Breast epithelium (tissue), 4 donors: ENCODE measurements at regions not wholly inside any gene's neighbourhood (a gene's known extent, or its start where the extent isn't known, plus 50 kb on each side); places are given as distances from the start of the nearest gene placed in this dataset.
A peak's percentile ranks its signal among the peaks of the same experiment; 100 is the strongest.

Source experiments
- DNase-seq, 2 donors: peaks; one replicate each; pipeline ENCODE4 v3.0.0-alpha.2; 2019; ENCODE audit warnings: low spot score in 2 of 2
- H3K27ac ChIP-seq, 2 donors: fragments of 200-600 bp; sonication (generic) in 1 of 2; one replicate each; pipeline ENCODE4 v1.5.1; 2016 to 2019; ENCODE audit warnings: mild to moderate bottlenecking in 1 of 2
- H3K27me3 ChIP-seq, 2 donors: fragments of 200-600 bp; sonication (generic) in 1 of 2; one replicate each; pipeline versions ENCODE4 v1.5.1 to v1.6.0; 2017 to 2019; ENCODE audit warnings: control low read depth in 1 of 2, mild to moderate bottlenecking in 1 of 2
- H3K36me3 ChIP-seq: fragments of 200-600 bp; one replicate; pipeline ENCODE4 v1.5.1; 2019
- H3K4me1 ChIP-seq, 2 donors: fragments of 200-600 bp; sonication (generic); one replicate each; pipeline ENCODE4 v1.5.1; 2016 to 2019; ENCODE audit warnings: control low read depth in 1 of 2
- H3K4me3 ChIP-seq, 3 donors: fragments of 200-600 bp; sonication (generic); 1 replicate in 2 of 3; 2 replicates in 1 of 3; pipeline ENCODE4 v1.5.1; 2016 to 2019; ENCODE audit warnings: mild to moderate bottlenecking in 3 of 3, moderate library complexity in 2 of 3
- H3K9me3 ChIP-seq, 2 donors: fragments of 200-600 bp; sonication (generic) in 1 of 2; one replicate each; pipeline ENCODE4 v1.5.1; 2016 to 2019; ENCODE audit warnings: control low read depth in 1 of 2
- POLR2A ChIP-seq: fragments of 450-650 bp; IDR thresholded peaks from one replicate; pipeline ENCODE4 v1.6.1; 2016; ENCODE audit warnings: antibody characterized with exemption, mild to moderate bottlenecking, moderate library complexity
- POLR2AphosphoS5 ChIP-seq, 3 donors: sonication (generic); formaldehyde crosslinking; IDR thresholded peaks; one replicate each; pipeline ENCODE4 v1.6.1; 2017; ENCODE audit warnings: antibody characterized with exemption in 3 of 3
- intact Hi-C: fragments of 100-400 bp; cut with DNase I; formaldehyde crosslinking; loops from one replicate; pipeline ENCODE4 v1.15.1; 2023; ENCODE audit warnings: low total_unique reads
- TF ChIP-seq, protein P1 (sequence below), 3 donors: fragments of 450-650 bp; IDR thresholded peaks; one replicate each; pipeline ENCODE4 v1.5.1; 2016 to 2017; ENCODE audit warnings: antibody characterized with exemption in 3 of 3, mild to moderate bottlenecking in 3 of 3, moderate library complexity in 3 of 3

DNA sequence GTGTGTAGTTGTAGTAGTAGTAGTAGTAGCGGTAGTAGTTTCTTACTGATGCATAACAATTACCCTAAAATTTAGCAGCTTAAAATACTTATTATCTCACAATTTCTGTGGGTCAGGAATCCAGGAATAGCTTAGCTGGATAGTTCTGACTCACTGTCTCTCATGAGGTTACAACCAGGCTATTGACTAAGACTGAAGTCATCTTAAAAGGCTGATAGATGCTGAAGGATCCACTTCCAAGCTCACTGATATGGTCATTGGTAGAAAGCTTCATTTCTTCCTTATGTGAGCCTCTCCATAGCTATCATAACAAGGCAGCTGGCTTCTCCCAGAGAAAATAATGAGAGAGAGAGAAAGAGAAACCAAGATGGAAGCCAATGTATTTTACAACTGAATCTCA, 147.5 kb upstream of the FBXL17 start:
- H3K27me3 ChIP-seq: no peaks in the 10 kb centered on the region
- no peaks in the 10 kb centered on the region for H3K4me1 ChIP-seq
- H3K4me3 ChIP-seq: no peak overlapping the region
- no peaks in the 10 kb centered on the region for H3K36me3 ChIP-seq
- peaks cover 0 to 6% of the 10 kb centered on the region in 2 donors for H3K9me3 ChIP-seq
- DNase-seq: no peak
- TF ChIP-seq POLR2AphosphoS5 (IDR thresholded peaks at IDR 0.05) (no peak), POLR2A (no peak)
- TF ChIP-seq, protein P1, sequence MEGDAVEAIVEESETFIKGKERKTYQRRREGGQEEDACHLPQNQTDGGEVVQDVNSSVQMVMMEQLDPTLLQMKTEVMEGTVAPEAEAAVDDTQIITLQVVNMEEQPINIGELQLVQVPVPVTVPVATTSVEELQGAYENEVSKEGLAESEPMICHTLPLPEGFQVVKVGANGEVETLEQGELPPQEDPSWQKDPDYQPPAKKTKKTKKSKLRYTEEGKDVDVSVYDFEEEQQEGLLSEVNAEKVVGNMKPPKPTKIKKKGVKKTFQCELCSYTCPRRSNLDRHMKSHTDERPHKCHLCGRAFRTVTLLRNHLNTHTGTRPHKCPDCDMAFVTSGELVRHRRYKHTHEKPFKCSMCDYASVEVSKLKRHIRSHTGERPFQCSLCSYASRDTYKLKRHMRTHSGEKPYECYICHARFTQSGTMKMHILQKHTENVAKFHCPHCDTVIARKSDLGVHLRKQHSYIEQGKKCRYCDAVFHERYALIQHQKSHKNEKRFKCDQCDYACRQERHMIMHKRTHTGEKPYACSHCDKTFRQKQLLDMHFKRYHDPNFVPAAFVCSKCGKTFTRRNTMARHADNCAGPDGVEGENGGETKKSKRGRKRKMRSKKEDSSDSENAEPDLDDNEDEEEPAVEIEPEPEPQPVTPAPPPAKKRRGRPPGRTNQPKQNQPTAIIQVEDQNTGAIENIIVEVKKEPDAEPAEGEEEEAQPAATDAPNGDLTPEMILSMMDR (IDR thresholded peaks at IDR 0.05): no peak
- intact Hi-C loops: no loop called here
- no peak overlapping the region for H3K27ac ChIP-seq

DNA sequence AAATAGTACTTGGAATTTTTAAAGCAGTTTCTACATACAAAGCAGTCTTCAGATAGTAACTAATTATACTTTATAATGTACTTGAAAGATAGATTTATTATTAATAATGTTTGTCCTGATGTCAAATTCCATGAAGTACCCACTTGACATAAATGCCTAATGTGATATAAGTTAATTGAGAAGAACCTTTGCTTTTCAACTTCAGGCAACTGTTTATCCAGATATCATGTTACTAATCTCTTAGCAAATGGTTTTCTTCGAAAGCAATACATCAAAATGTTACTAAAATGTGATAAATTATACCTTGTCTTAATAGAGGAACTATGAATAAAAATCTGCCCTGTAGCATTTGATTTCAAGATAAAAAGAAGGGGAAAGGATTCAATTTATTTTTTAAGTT, 146.8 kb upstream of the FBXL17 start:
- TF ChIP-seq POLR2A (no peak), POLR2AphosphoS5 (IDR thresholded peaks at IDR 0.05) (no peak)
- TF ChIP-seq, protein P1 (IDR thresholded peaks at IDR 0.05): no peak

DNA sequence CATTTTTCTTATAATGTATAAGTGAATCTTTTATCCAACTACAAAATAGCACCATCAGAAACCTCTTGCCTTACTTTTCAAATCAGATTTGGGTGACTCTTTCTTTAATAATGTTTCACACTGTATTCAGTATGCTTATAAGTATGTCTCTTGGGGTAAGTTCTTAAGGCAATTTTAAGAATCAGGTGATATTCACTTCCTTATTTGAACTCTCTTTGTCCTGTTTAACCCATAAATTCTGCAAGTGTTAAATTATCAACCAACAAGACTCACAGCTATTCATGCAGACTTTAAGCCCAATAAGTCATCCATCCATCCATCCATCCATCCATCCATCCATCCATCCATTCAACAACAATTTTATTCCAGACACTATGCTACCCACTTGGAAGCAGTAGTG, 142.7 kb upstream of the FBXL17 start:
- Histone ChIP-seq H3K27me3 (no peaks in the 10 kb centered on the region), H3K9me3 (peaks cover 0 to 6% of the 10 kb centered on the region in 2 donors), H3K4me1 (no peaks in the 10 kb centered on the region), H3K36me3 (no peaks in the 10 kb centered on the region), H3K4me3 (no peak overlapping the region), H3K27ac (no peak overlapping the region)
- no peak for DNase-seq
- TF ChIP-seq, protein P1 (IDR thresholded peaks at IDR 0.05): no peak
- TF ChIP-seq POLR2A (no peak), POLR2AphosphoS5 (IDR thresholded peaks at IDR 0.05) (no peak)
- intact Hi-C loops: no loop called here

More for the DNA sequence above, 146.8 kb upstream of the FBXL17 start:
- Histone ChIP-seq H3K9me3 (peaks cover 0 to 6% of the 10 kb centered on the region in 2 donors), H3K4me3 (no peak overlapping the region), H3K27ac (no peak overlapping the region), H3K4me1 (no peaks in the 10 kb centered on the region), H3K27me3 (no peaks in the 10 kb centered on the region), H3K36me3 (no peaks in the 10 kb centered on the region)
- intact Hi-C loops: no loop called here
- no peak for DNase-seq

DNA sequence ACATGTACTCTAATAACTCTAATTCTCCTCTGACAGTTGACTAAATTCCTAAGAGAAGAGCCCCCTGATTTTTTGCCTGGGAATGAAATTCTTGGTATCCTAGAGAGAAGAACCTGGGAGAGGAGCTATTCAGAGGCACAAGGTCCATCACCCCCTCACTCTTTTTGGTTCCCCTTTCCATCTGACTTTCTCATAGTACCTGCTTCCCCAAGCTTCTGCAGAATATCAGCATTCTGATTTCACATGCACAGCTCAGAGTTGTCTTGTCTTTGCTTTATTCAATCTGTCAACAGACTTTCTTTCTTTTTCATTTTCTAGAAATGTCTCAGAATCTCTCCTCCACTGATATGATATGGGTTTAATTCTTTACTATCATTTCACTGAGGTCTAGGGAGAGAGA, 141.5 kb upstream of the FBXL17 start:
- Histone ChIP-seq H3K4me3 (no peak overlapping the region), H3K9me3 (peaks cover 0 to 6% of the 10 kb centered on the region in 2 donors), H3K36me3 (no peaks in the 10 kb centered on the region), H3K27ac (no peak overlapping the region), H3K27me3 (no peaks in the 10 kb centered on the region), H3K4me1 (no peaks in the 10 kb centered on the region)
- no peak for DNase-seq
- intact Hi-C loops: no loop called here
- TF ChIP-seq POLR2A: no peak

DNA sequence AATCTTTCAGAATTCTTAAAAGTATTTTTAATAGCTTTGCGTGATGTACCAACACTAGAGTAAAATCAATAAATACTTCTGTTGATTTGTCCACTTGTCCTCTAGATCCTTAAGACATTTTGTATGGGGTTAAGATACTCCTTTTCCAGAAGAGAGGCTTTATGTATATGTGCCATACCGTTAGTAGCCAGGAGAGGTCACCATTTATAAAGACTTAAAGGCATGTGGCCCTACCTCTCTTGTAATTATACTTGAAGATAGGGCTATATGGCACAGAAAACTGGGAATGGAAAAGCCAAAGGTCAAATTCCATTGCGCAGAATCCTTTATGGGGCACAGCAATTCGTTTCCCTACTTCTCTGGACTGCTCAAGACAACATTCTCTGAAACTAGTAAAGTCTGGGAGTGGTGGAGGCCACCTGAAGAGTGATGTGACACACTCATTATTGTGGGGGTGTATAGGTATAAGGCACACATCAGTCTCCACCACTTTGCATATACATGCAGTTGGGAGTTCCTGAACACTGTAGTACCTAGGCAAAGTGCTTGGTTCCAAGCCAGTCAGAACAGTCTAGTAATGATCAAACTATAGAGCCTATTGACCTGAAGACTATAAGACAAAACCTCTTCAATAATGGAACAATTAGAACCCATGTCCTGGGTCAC, 140.1 kb upstream of the FBXL17 start:
- Histone ChIP-seq H3K27ac (no peak overlapping the region), H3K36me3 (no peaks in the 10 kb centered on the region), H3K4me1 (no peaks in the 10 kb centered on the region), H3K4me3 (no peak overlapping the region), H3K9me3 (peaks cover 0 to 6% of the 10 kb centered on the region in 2 donors), H3K27me3 (no peaks in the 10 kb centered on the region)
- DNase-seq: no peak
- TF ChIP-seq POLR2A (no peak), POLR2AphosphoS5 (IDR thresholded peaks at IDR 0.05) (no peak)
- TF ChIP-seq, protein P1 (IDR thresholded peaks at IDR 0.05): peak in 1 of 3 donors; percentile 29
- intact Hi-C loops: no loop called here
